ENCODE measurements at regions not wholly inside any gene's neighbourhood (a gene's known extent, or its start where the extent isn't known, plus 50 kb on each side); places are given as distances from the start of the nearest gene placed in this dataset.
"Not testable (repeated sequence)": the region's sequence is repeated elsewhere in the genome, so short reads cannot be mapped to it uniquely, and the experiment has no call there.

- DNase-seq (ENCODE audit: low read depth in 2 of 2): no peak
These were observed 66.6 kb upstream of the RHOU start for GRCh38 chr1:228668553-228669241.

DNA sequence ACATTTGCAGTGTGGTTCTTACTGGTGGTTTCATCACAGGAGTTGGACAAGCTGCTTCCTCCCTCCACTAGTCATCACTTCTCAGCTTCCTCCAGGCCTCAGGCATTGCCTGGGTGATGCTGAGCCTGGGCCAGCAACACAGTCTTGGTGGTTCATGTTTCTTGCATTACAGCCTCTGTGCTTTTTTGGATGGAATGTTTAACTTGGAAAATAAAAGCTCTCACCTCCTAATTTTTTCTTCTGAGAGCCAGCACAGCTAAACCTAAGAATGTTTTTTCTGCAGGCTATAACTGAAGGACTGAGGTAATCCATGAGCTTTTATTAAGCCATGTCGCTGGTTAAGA is 66.1 kb upstream of the RHOU start:
- DNase-seq (ENCODE audit: low read depth in 2 of 2): no peak

- not testable (repeated sequence) for DNase-seq (ENCODE audit: low read depth in 2 of 2)
These were observed 54.2 kb upstream of the RHOU start for GRCh38 chr1:228681076-228681565.

- no peak for DNase-seq (ENCODE audit: low read depth in 2 of 2)
These were observed 51.9 kb upstream of the RHOU start for GRCh38 chr1:228683428-228683827.

GRCh38 chr1:228684607-228685006 is 50.7 kb upstream of the RHOU start:
- DNase-seq (ENCODE audit: low read depth in 2 of 2): no peak

DNA sequence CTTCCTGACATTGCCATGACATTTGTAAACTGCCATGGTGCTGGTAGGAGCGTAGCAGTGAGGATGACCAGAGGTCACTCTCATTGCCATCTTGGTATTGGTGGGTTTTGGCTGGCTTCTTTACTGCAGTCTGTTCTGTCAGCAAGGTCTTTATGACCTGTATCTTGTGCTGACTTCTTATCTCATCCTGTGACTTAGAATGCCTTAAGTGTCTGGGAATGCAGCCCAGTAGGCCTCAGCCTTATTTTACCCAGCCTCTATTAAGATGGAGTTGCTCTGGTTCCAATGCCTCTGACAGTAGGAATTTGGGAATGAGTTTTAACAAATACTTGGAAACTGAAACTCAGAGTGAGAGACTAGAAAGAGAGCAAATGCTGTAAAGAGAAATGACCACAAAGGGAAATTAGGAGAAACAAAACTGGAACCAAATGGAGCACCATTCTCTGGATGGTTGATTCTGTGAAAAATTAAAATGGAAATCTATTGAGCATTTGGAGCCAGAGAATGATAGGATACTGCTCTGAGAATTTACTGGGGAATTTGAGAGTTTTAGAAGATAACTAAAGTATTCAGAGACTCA is 50.1 kb upstream of the RHOU start:
- DNase-seq (ENCODE audit: low read depth in 2 of 2): no peak

Data from dermis microvascular lymphatic vessel endothelial cell (primary cell).